ENCODE measurements at regions not wholly inside any gene's neighbourhood (a gene's known extent, or its start where the extent isn't known, plus 50 kb on each side); places are given as distances from the start of the nearest gene placed in this dataset.

DNA sequence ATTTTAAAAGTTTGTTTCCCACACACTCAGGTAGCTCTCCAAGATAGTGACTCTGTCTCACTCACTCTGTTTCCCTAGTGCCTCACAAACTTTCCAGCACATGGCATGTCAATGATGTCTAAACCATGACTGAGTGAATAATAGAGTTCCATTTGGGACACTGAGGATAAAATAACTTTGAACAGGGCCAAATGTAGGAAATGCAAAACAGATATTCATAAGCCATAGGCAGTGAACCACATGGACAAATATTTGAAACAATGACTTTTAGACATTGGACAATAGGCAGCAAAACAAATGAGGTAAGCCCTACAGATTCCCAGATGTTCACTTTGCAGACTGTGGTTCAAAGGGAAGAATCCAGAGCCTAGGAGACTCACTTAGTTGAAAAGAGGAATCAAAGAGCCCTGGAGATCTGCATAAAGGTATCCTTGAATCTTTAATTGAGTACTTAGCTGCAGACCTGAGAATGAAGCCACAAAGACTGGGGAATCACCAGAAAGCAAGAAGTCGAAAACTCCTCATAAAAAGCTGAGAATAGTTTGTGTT is 173.3 kb downstream of the FAM76B start (continued):
- TF ChIP-seq ATF2 (IDR thresholded peaks at IDR 0.05; ENCODE audit: low read length) = no peak
- no peak for TF ChIP-seq RNF2 (IDR thresholded peaks at IDR 0.05; ENCODE audit: borderline replicate concordance, low read depth, low read length, missing control alignments, poor library complexity, severe bottlenecking)
- TF ChIP-seq GABPA (IDR thresholded peaks at IDR 0.05; ENCODE audit: borderline replicate concordance, insufficient read depth, low read length) = no peak
- TF ChIP-seq POLR2A (IDR thresholded peaks at IDR 0.05; ENCODE audit: control extremely low read depth in 1 of 2, low read depth in 2 of 2, low read length in 2 of 2) = no peak
- no peak for TF ChIP-seq MAFK (IDR thresholded peaks at IDR 0.05; ENCODE audit: low read depth, low read length)
- TF ChIP-seq, protein P1, sequence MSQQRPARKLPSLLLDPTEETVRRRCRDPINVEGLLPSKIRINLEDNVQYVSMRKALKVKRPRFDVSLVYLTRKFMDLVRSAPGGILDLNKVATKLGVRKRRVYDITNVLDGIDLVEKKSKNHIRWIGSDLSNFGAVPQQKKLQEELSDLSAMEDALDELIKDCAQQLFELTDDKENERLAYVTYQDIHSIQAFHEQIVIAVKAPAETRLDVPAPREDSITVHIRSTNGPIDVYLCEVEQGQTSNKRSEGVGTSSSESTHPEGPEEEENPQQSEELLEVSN (IDR thresholded peaks at IDR 0.05) = no peak
- TF ChIP-seq RFX5 (IDR thresholded peaks at IDR 0.05; ENCODE audit: borderline replicate concordance, low read depth, low read length) = no peak
